Loucy (cell line): ENCODE measurements at regions not wholly inside any gene's neighbourhood (a gene's known extent, or its start where the extent isn't known, plus 50 kb on each side); places are given as distances from the start of the nearest gene placed in this dataset.

Experiments used
- H2AFZ ChIP-seq: fragments of 200-600 bp; sonication (generic); 2 replicates; pipeline ENCODE4 v1.6.0; 2016; ENCODE audit warnings: antibody characterized with exemption, mild to moderate bottlenecking, low read length, moderate library complexity
- H3F3A ChIP-seq: fragments of 200-600 bp; 2 replicates; pipeline ENCODE4 v1.6.0; 2016; ENCODE audit warnings: antibody characterized with exemption, low read depth, mild to moderate bottlenecking
- H3K27me3 ChIP-seq: fragments of 200-600 bp; sonication (generic); 2 replicates; pipeline ENCODE4 v1.6.1; 2014; ENCODE audit warnings: low read length, mild to moderate bottlenecking; ENCODE audit not compliant: insufficient read depth, poor library complexity, severe bottlenecking
- H3K36me3 ChIP-seq: fragments of 200-600 bp; sonication (generic); 2 replicates; pipeline ENCODE4 v1.6.1; 2016; ENCODE audit warnings: low read length; ENCODE audit not compliant: insufficient read depth
- H3K4me1 ChIP-seq: fragments of 200-600 bp; sonication (generic); 2 replicates; pipeline ENCODE4 v1.5.1; 2014; ENCODE audit warnings: low read length, mild to moderate bottlenecking; ENCODE audit not compliant: insufficient read depth, poor library complexity, severe bottlenecking
- H3K4me2 ChIP-seq: fragments of 200-600 bp; sonication (generic); 2 replicates; pipeline ENCODE4 v1.6.0; 2014; ENCODE audit warnings: antibody characterized with exemption, low read length, low read depth, mild to moderate bottlenecking; ENCODE audit not compliant: poor library complexity, severe bottlenecking
- H3K4me3 ChIP-seq: fragments of 200-600 bp; sonication (generic); 2 replicates; pipeline ENCODE4 v1.5.1; 2014; ENCODE audit warnings: low read length, mild to moderate bottlenecking, mixed read lengths; ENCODE audit not compliant: poor library complexity, severe bottlenecking
- H3K79me2 ChIP-seq: fragments of 200-600 bp; sonication (generic); 2 replicates; pipeline ENCODE4 v1.6.1; 2014; ENCODE audit warnings: low read length; ENCODE audit not compliant: insufficient read depth
- H3K9ac ChIP-seq: fragments of 200-600 bp; sonication (generic); 2 replicates; pipeline ENCODE4 v1.6.0; 2014; ENCODE audit warnings: mild to moderate bottlenecking, low read depth, low read length, moderate library complexity; ENCODE audit not compliant: poor library complexity, severe bottlenecking
- H3K9me2 ChIP-seq: fragments of 200-600 bp; sonication (generic); replicated peaks from 2 replicates; pipeline ENCODE4 v1.6.1; 2016; ENCODE audit warnings: low read depth, low read length, mixed read lengths
- H3K9me3 ChIP-seq: fragments of 200-600 bp; sonication (generic); 2 replicates; pipeline ENCODE4 v1.6.1; 2014; ENCODE audit warnings: mild to moderate bottlenecking, antibody characterized with exemption, low read length, low read depth; ENCODE audit not compliant: insufficient read depth
- H4K20me1 ChIP-seq: fragments of 200-600 bp; sonication (generic); 2 replicates; pipeline ENCODE4 v1.6.0; 2014; ENCODE audit warnings: antibody characterized with exemption, low read length, mild to moderate bottlenecking; ENCODE audit not compliant: insufficient read depth, poor library complexity, severe bottlenecking
- EZH2phosphoT487 ChIP-seq: fragments of 200-600 bp; IDR thresholded peaks from 2 replicates; pipeline ENCODE4 v1.6.1; 2018; ENCODE audit warnings: antibody characterized with exemption, mild to moderate bottlenecking, moderate library complexity, borderline replicate concordance
- TF ChIP-seq, protein P1 (sequence below): fragments of 200-600 bp; sonication (generic); conservative IDR thresholded peaks from 2 replicates; pipeline ENCODE4 v1.5.1; 2014; ENCODE audit warnings: mild to moderate bottlenecking, antibody characterized with exemption, low read length

DNA sequence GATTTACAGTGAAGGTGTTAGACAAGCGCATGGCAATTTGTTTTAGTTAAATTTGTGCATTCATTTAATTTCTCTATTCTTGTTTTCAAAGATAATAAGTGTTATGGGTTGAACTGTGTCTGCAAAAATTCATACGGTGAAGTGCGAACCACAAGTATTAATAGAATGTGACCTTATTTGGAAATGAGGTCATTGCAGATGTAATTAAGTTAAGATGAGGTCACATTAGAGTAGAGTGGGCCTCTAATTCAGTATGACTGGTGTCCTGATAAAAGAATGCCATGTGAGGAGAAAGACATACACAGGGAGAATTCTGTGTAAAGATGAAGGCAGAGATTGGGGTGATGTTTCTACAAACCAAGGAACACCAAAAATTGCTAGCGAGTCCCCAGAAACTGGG lies 158.8 kb upstream of the SEMA3E start:
- no peak overlapping the region for H3K4me2 ChIP-seq
- no peaks in the 10 kb centered on the region for H3K36me3 ChIP-seq
- TF ChIP-seq, protein P1, sequence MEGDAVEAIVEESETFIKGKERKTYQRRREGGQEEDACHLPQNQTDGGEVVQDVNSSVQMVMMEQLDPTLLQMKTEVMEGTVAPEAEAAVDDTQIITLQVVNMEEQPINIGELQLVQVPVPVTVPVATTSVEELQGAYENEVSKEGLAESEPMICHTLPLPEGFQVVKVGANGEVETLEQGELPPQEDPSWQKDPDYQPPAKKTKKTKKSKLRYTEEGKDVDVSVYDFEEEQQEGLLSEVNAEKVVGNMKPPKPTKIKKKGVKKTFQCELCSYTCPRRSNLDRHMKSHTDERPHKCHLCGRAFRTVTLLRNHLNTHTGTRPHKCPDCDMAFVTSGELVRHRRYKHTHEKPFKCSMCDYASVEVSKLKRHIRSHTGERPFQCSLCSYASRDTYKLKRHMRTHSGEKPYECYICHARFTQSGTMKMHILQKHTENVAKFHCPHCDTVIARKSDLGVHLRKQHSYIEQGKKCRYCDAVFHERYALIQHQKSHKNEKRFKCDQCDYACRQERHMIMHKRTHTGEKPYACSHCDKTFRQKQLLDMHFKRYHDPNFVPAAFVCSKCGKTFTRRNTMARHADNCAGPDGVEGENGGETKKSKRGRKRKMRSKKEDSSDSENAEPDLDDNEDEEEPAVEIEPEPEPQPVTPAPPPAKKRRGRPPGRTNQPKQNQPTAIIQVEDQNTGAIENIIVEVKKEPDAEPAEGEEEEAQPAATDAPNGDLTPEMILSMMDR = no peak
- TF ChIP-seq EZH2phosphoT487 = no peak
- no peak overlapping the region for H2AFZ ChIP-seq
- H3K9me2 ChIP-seq = no peaks in the 10 kb centered on the region
- no peak overlapping the region for H3K9ac ChIP-seq
- no peaks in the 10 kb centered on the region for H3K9me3 ChIP-seq
- no peaks in the 10 kb centered on the region for H3K79me2 ChIP-seq
- H3K4me1 ChIP-seq = no peaks in the 10 kb centered on the region
- no peaks in the 10 kb centered on the region for H4K20me1 ChIP-seq
- no peaks in the 10 kb centered on the region for H3F3A ChIP-seq
- no peak overlapping the region for H3K4me3 ChIP-seq
- H3K27me3 ChIP-seq = no peaks in the 10 kb centered on the region

- no peak overlapping the region for H3K9ac ChIP-seq
- H4K20me1 ChIP-seq = no peaks in the 10 kb centered on the region
- no peaks in the 10 kb centered on the region for H3F3A ChIP-seq
- H3K4me1 ChIP-seq = no peaks in the 10 kb centered on the region
- TF ChIP-seq, protein P1 = no peak
- TF ChIP-seq EZH2phosphoT487 = no peak
- H3K9me2 ChIP-seq = no peaks in the 10 kb centered on the region
- no peaks in the 10 kb centered on the region for H3K36me3 ChIP-seq
- H3K4me2 ChIP-seq = no peak overlapping the region
- H3K9me3 ChIP-seq = no peaks in the 10 kb centered on the region
- no peak overlapping the region for H3K4me3 ChIP-seq
- no peak overlapping the region for H2AFZ ChIP-seq
- no peaks in the 10 kb centered on the region for H3K27me3 ChIP-seq
- no peaks in the 10 kb centered on the region for H3K79me2 ChIP-seq
Observed at GRCh38 chr7:83806538-83806937, 157.6 kb upstream of the SEMA3E start.

- H3K4me2 ChIP-seq = no peak overlapping the region
Observed at GRCh38 chr7:83799333-83799732, 150.4 kb upstream of the SEMA3E start.

More at GRCh38 chr7:83799333-83799732, 150.4 kb upstream of the SEMA3E start:
- Histone ChIP-seq H3K4me3 (no peak overlapping the region), H3F3A (no peaks in the 10 kb centered on the region), H3K9ac (no peak overlapping the region), H4K20me1 (no peaks in the 10 kb centered on the region), H3K36me3 (no peaks in the 10 kb centered on the region), H3K79me2 (no peaks in the 10 kb centered on the region), H3K27me3 (no peaks in the 10 kb centered on the region), H3K4me1 (no peaks in the 10 kb centered on the region), H3K9me2 (no peaks in the 10 kb centered on the region), H3K9me3 (no peaks in the 10 kb centered on the region), H2AFZ (no peak overlapping the region)
- TF ChIP-seq EZH2phosphoT487 = no peak
- TF ChIP-seq, protein P1 = no peak
